Activated T-helper 17 cell treated with anti-CD3 and anti-CD28 coated beads, Interleukin-2, amount 50 U/mL, for 72 hours (primary cell): ENCODE measurements at regions not wholly inside any gene's neighbourhood (a gene's known extent, or its start where the extent isn't known, plus 50 kb on each side); places are given as distances from the start of the nearest gene placed in this dataset.
"Not testable (repeated sequence)": the region's sequence is repeated elsewhere in the genome, so short reads cannot be mapped to it uniquely, and the experiment has no call there.

Experiments
- ATAC-seq: fragments of 150-1000 bp; cut with Tn5 transposase; replicated peaks from 2 replicates; pipeline ENCODE4 v1.10.0; 2021; ENCODE audit warnings: mild to moderate bottlenecking, moderate library complexity
- H3K27ac Mint-ChIP-seq: one replicate; pipeline ENCODE4 v1.8.0; 2022; ENCODE audit warnings: mixed read lengths
- H3K27me3 Mint-ChIP-seq: one replicate; pipeline ENCODE4 v1.8.0; 2022; ENCODE audit warnings: mixed read lengths
- H3K36me3 Mint-ChIP-seq: one replicate; pipeline ENCODE4 v1.8.0; 2022; ENCODE audit warnings: low read depth, mild to moderate bottlenecking, mixed read lengths
- H3K4me1 Mint-ChIP-seq: one replicate; pipeline ENCODE4 v1.8.0; 2022; ENCODE audit warnings: mixed read lengths
- H3K4me3 Mint-ChIP-seq: one replicate; pipeline ENCODE4 v1.8.0; 2022; ENCODE audit warnings: mild to moderate bottlenecking, mixed read lengths
- H3K9me3 Mint-ChIP-seq: one replicate; pipeline ENCODE4 v1.8.0; 2022; ENCODE audit warnings: mixed read lengths

GRCh38 chr13:38283346-38283745 is 66.3 kb upstream of the UFM1 start:
- Mint-ChIP-seq H3K27ac (no peak overlapping the region), H3K4me3 (no peak overlapping the region), H3K27me3 (peaks cover 4% of the 10 kb centered on the region)

GRCh38 chr13:38265132-38265497 is 84.5 kb upstream of the UFM1 start:
- no peaks in the 10 kb centered on the region for H3K4me1 Mint-ChIP-seq
- no peak overlapping the region for H3K4me3 Mint-ChIP-seq
- no peaks in the 10 kb centered on the region for H3K36me3 Mint-ChIP-seq
- H3K27ac Mint-ChIP-seq = no peak overlapping the region
- no peaks in the 10 kb centered on the region for H3K27me3 Mint-ChIP-seq
- H3K9me3 Mint-ChIP-seq = peaks cover 15% of the 10 kb centered on the region
- no peak for ATAC-seq

More at GRCh38 chr13:38283346-38283745, 66.3 kb upstream of the UFM1 start:
- Mint-ChIP-seq H3K36me3 (no peaks in the 10 kb centered on the region), H3K9me3 (peaks cover 11% of the 10 kb centered on the region), H3K4me1 (no peaks in the 10 kb centered on the region)
- no peak for ATAC-seq

GRCh38 chr13:38264363-38265131 is 85.1 kb upstream of the UFM1 start:
- no peak for ATAC-seq
- no peaks in the 10 kb centered on the region for H3K27me3 Mint-ChIP-seq
- peaks cover 15% of the 10 kb centered on the region for H3K9me3 Mint-ChIP-seq
- no peak overlapping the region for H3K4me3 Mint-ChIP-seq
- no peak overlapping the region for H3K27ac Mint-ChIP-seq
- no peaks in the 10 kb centered on the region for H3K36me3 Mint-ChIP-seq
- H3K4me1 Mint-ChIP-seq = no peaks in the 10 kb centered on the region

- no peaks in the 10 kb centered on the region for H3K27me3 Mint-ChIP-seq
- peaks cover 15% of the 10 kb centered on the region for H3K9me3 Mint-ChIP-seq
- no peak for ATAC-seq
Observed at GRCh38 chr13:38262211-38262610, 87.4 kb upstream of the UFM1 start.

GRCh38 chr13:38255600-38255999 is 94.1 kb upstream of the UFM1 start:
- no peak for ATAC-seq
- Mint-ChIP-seq H3K4me1 (no peaks in the 10 kb centered on the region), H3K27me3 (no peaks in the 10 kb centered on the region), H3K4me3 (no peak overlapping the region), H3K9me3 (peaks cover 7% of the 10 kb centered on the region), H3K27ac (no peak overlapping the region), H3K36me3 (no peaks in the 10 kb centered on the region)

More at GRCh38 chr13:38262211-38262610, 87.4 kb upstream of the UFM1 start:
- Mint-ChIP-seq H3K4me1 (no peaks in the 10 kb centered on the region), H3K27ac (no peak overlapping the region), H3K4me3 (no peak overlapping the region), H3K36me3 (no peaks in the 10 kb centered on the region)

- H3K36me3 Mint-ChIP-seq = no peaks in the 10 kb centered on the region
- no peaks in the 10 kb centered on the region for H3K4me1 Mint-ChIP-seq
- H3K9me3 Mint-ChIP-seq = no peaks in the 10 kb centered on the region
- no peak overlapping the region for H3K4me3 Mint-ChIP-seq
- H3K27ac Mint-ChIP-seq = no peak overlapping the region
- no peak for ATAC-seq
- H3K27me3 Mint-ChIP-seq = no peaks in the 10 kb centered on the region
Observed at GRCh38 chr13:38239874-38240273, 109.8 kb upstream of the UFM1 start.

- Mint-ChIP-seq H3K4me3 (no peak overlapping the region), H3K9me3 (peaks cover 9% of the 10 kb centered on the region), H3K4me1 (no peaks in the 10 kb centered on the region), H3K36me3 (no peaks in the 10 kb centered on the region), H3K27me3 (no peaks in the 10 kb centered on the region), H3K27ac (no peak overlapping the region)
- ATAC-seq = no peak
Observed at GRCh38 chr13:38228322-38228721, 121.3 kb upstream of the UFM1 start.

- H3K27me3 Mint-ChIP-seq = no peaks in the 10 kb centered on the region
- ATAC-seq = no peak
- no peak overlapping the region for H3K27ac Mint-ChIP-seq
- no peaks in the 10 kb centered on the region for H3K4me1 Mint-ChIP-seq
- peaks cover 9% of the 10 kb centered on the region for H3K9me3 Mint-ChIP-seq
- H3K4me3 Mint-ChIP-seq = no peak overlapping the region
- no peaks in the 10 kb centered on the region for H3K36me3 Mint-ChIP-seq
Observed at GRCh38 chr13:38226496-38226895, 123.2 kb upstream of the UFM1 start.

- ATAC-seq = no peak
- Mint-ChIP-seq H3K36me3 (no peaks in the 10 kb centered on the region), H3K4me3 (no peak overlapping the region)
Observed at GRCh38 chr13:38223089-38223488, 126.6 kb upstream of the UFM1 start.

GRCh38 chr13:38221120-38221519 is 128.5 kb upstream of the UFM1 start:
- H3K27me3 Mint-ChIP-seq, ATAC-seq, H3K27ac Mint-ChIP-seq, H3K4me1 Mint-ChIP-seq, H3K36me3 Mint-ChIP-seq, H3K4me3 Mint-ChIP-seq: not testable (repeated sequence)
- H3K9me3 Mint-ChIP-seq = peaks cover 15% of the 10 kb centered on the region

More at GRCh38 chr13:38223089-38223488, 126.6 kb upstream of the UFM1 start:
- Mint-ChIP-seq H3K27ac (no peak overlapping the region), H3K9me3 (peaks cover 15% of the 10 kb centered on the region), H3K27me3 (peaks cover 3% of the 10 kb centered on the region), H3K4me1 (no peaks in the 10 kb centered on the region)

GRCh38 chr13:38216181-38216580 is 133.5 kb upstream of the UFM1 start:
- H3K9me3 Mint-ChIP-seq = peaks cover 15% of the 10 kb centered on the region
- H3K4me1 Mint-ChIP-seq = no peaks in the 10 kb centered on the region
- peaks cover under 1% of the 10 kb centered on the region for H3K27me3 Mint-ChIP-seq
- no peak for ATAC-seq
- no peak overlapping the region for H3K4me3 Mint-ChIP-seq
- H3K27ac Mint-ChIP-seq = no peak overlapping the region
- H3K36me3 Mint-ChIP-seq = no peaks in the 10 kb centered on the region

- Mint-ChIP-seq H3K36me3 (no peaks in the 10 kb centered on the region), H3K27me3 (no peaks in the 10 kb centered on the region), H3K27ac (no peak overlapping the region), H3K9me3 (peaks cover 9% of the 10 kb centered on the region), H3K4me3 (no peak overlapping the region), H3K4me1 (no peaks in the 10 kb centered on the region)
- peak; percentile 45 for ATAC-seq
Observed at GRCh38 chr13:38213314-38213713, 136.3 kb upstream of the UFM1 start.

GRCh38 chr13:38210928-38211596 is 138.6 kb upstream of the UFM1 start:
- no peak overlapping the region for H3K4me3 Mint-ChIP-seq
- H3K9me3 Mint-ChIP-seq = peaks cover 9% of the 10 kb centered on the region
- H3K27me3 Mint-ChIP-seq = no peaks in the 10 kb centered on the region
- ATAC-seq = no peak
- no peaks in the 10 kb centered on the region for H3K4me1 Mint-ChIP-seq
- H3K27ac Mint-ChIP-seq = no peak overlapping the region
- no peaks in the 10 kb centered on the region for H3K36me3 Mint-ChIP-seq

- H3K4me3 Mint-ChIP-seq = no peak overlapping the region
- no peak for ATAC-seq
- no peaks in the 10 kb centered on the region for H3K36me3 Mint-ChIP-seq
- no peaks in the 10 kb centered on the region for H3K4me1 Mint-ChIP-seq
- H3K27me3 Mint-ChIP-seq = no peaks in the 10 kb centered on the region
- H3K9me3 Mint-ChIP-seq = no peaks in the 10 kb centered on the region
- H3K27ac Mint-ChIP-seq = no peak overlapping the region
Observed at GRCh38 chr13:38204556-38204955, 145.1 kb upstream of the UFM1 start.

- ATAC-seq = peak; percentile 88
- Mint-ChIP-seq H3K4me3 (no peak overlapping the region), H3K9me3 (no peaks in the 10 kb centered on the region), H3K36me3 (no peaks in the 10 kb centered on the region), H3K27me3 (peaks cover 4% of the 10 kb centered on the region), H3K27ac (peak overlapping the region; percentile 21), H3K4me1 (no peaks in the 10 kb centered on the region)
Observed at GRCh38 chr13:38202740-38203139, 146.9 kb upstream of the UFM1 start.
